Right lobe of liver (tissue), 4 donors: ENCODE measurements at regions not wholly inside any gene's neighbourhood (a gene's known extent, or its start where the extent isn't known, plus 50 kb on each side); places are given as distances from the start of the nearest gene placed in this dataset.

ENCODE experiments used
- POLR2A ChIP-seq: fragments of 450-650 bp; IDR thresholded peaks from one replicate; pipeline ENCODE4 v1.6.1; 2017; ENCODE audit warnings: antibody characterized with exemption, mild to moderate bottlenecking
- TF ChIP-seq, protein P1 (sequence below), 4 donors: fragments of 200-600 bp in 3 of 4; fragments of 450-650 bp in 1 of 4; IDR thresholded peaks; one replicate each; pipeline versions ENCODE4 v1.5.1 to v1.8.0; 2016 to 2022; ENCODE audit warnings: antibody characterized with exemption in 4 of 4, mild to moderate bottlenecking in 2 of 4
- donor health status: DM: no; HTN: no; CAD: no.
- donor health status: DM: no; HTN: no; CAD: no.
- donor health status: DM: no; HTN: yes; CAD: no.

GRCh38 chr5:58072300-58072965, 387.5 kb downstream of the PLK2 start:
- TF ChIP-seq, protein P1, sequence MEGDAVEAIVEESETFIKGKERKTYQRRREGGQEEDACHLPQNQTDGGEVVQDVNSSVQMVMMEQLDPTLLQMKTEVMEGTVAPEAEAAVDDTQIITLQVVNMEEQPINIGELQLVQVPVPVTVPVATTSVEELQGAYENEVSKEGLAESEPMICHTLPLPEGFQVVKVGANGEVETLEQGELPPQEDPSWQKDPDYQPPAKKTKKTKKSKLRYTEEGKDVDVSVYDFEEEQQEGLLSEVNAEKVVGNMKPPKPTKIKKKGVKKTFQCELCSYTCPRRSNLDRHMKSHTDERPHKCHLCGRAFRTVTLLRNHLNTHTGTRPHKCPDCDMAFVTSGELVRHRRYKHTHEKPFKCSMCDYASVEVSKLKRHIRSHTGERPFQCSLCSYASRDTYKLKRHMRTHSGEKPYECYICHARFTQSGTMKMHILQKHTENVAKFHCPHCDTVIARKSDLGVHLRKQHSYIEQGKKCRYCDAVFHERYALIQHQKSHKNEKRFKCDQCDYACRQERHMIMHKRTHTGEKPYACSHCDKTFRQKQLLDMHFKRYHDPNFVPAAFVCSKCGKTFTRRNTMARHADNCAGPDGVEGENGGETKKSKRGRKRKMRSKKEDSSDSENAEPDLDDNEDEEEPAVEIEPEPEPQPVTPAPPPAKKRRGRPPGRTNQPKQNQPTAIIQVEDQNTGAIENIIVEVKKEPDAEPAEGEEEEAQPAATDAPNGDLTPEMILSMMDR (IDR thresholded peaks at IDR 0.05) = no peak
- TF ChIP-seq POLR2A = no peak
